K562 (cell line): ENCODE measurements at regions not wholly inside any gene's neighbourhood (a gene's known extent, or its start where the extent isn't known, plus 50 kb on each side); places are given as distances from the start of the nearest gene placed in this dataset.

Source experiments
- ATAC-seq: fragments of 200-7000 bp; cut with Tn5 transposase; 3 replicates; pipeline ENCODE4 v1.9.1; 2020; ENCODE audit warnings: moderate library complexity
- BruUV-seq: library from RNA; stranded (reverse); fragments of 400-500 nt; replicated peaks from 2 replicates; lab custom pipeline; 2021; lab: Mats Ljungman, UMichigan
- CTCF ChIA-PET: fragments of 300-600 bp; formaldehyde crosslinking; extraction: SDS; loops from one replicate; lab custom pipeline; 2021; ENCODE audit warnings: low intra/inter-chr PET ratio; lab: Yijun Ruan, JAX
- POLR2A ChIA-PET: fragments of 300-600, 350-650 bp; sonication (Branson Sonifier 250); formaldehyde crosslinking; extraction: SDS; loops from one replicate; lab custom pipeline; 2021; ENCODE audit warnings: antibody characterized with exemption, inconsistent platforms; lab: Yijun Ruan, JAX
- DNase-seq, 4 experiments: peaks; one replicate each; pipeline versions ENCODE4 v3.0.0 to v3.0.0-alpha.2; 2011 to 2018; ENCODE audit warnings: low spot score in 3 of 4, mixed read lengths in 3 of 4; ENCODE audit errors: extremely low read depth in 1 of 4
- FAIRE-seq: peaks from 2 replicates; lab custom pipeline; 2011; peaks lifted over from hg19 to GRCh38; lab: Jason Lieb, UNC
- H2AFZ ChIP-seq: 2 replicates; pipeline ENCODE4 v1.6.0; 2011; ENCODE audit warnings: low read depth, low read length, control low read depth, inconsistent platforms
- H3K27ac ChIP-seq: fragments of 200-600 bp; 3 replicates; pipeline ENCODE4 v1.8.0; 2011; ENCODE audit warnings: low read depth, mild to moderate bottlenecking, control low read depth, inconsistent platforms, low read length, moderate library complexity, mixed read lengths; ENCODE audit errors: extremely low read depth
- H3K27me3 ChIP-seq, 2 experiments: fragments of 300-600 bp in 1 of 2; 2 replicates in 1 of 2; 3 replicates in 1 of 2; pipeline versions ENCODE4 v1.6.0 to v1.8.0; 2011; ENCODE audit warnings: inconsistent platforms in 2 of 2, low read length in 2 of 2, mild to moderate bottlenecking in 1 of 2, mixed read lengths in 1 of 2, moderate library complexity in 1 of 2; ENCODE audit not compliant: control insufficient read depth in 2 of 2, insufficient read depth in 2 of 2
- H3K36me3 ChIP-seq: fragments of 300-600 bp; 3 replicates; pipeline ENCODE4 v1.8.0; 2011; ENCODE audit warnings: mild to moderate bottlenecking, low read length, inconsistent platforms; ENCODE audit not compliant: control insufficient read depth, insufficient read depth
- H3K4me1 ChIP-seq, 2 experiments: fragments of 200-600 bp in 1 of 2; replicated peaks in 1 of 2; 2 replicates in 1 of 2; 3 replicates in 1 of 2; pipeline versions ENCODE4 v1.5.1 to v1.8.0; 2011; ENCODE audit warnings: inconsistent platforms in 2 of 2, low read length in 2 of 2, mild to moderate bottlenecking in 1 of 2, mixed read lengths in 1 of 2, moderate library complexity in 1 of 2; ENCODE audit not compliant: control insufficient read depth in 2 of 2, insufficient read depth in 2 of 2
- H3K4me2 ChIP-seq: 2 replicates; pipeline ENCODE4 v1.6.1; 2011; ENCODE audit warnings: low read length, control low read depth, inconsistent platforms, mixed read lengths; ENCODE audit not compliant: insufficient read depth
- H3K4me3 ChIP-seq: fragments of 200-600 bp; sonication (generic), shearing (Covaris generic); 2 replicates; pipeline ENCODE4 v1.5.1; 2016; ENCODE audit warnings: control low read depth, inconsistent platforms
- H3K79me2 ChIP-seq: fragments of 200-600 bp; 3 replicates; pipeline ENCODE4 v1.8.0; 2011; ENCODE audit warnings: low read length, inconsistent platforms; ENCODE audit not compliant: control insufficient read depth, insufficient read depth
- H3K9ac ChIP-seq, 2 experiments: 2 replicates each; pipeline versions ENCODE4 v1.6.0 to v1.6.1; 2011; ENCODE audit warnings: low read depth in 2 of 2, low read length in 2 of 2, control low read depth in 1 of 2, inconsistent platforms in 1 of 2, mild to moderate bottlenecking in 1 of 2, mixed read lengths in 1 of 2; ENCODE audit not compliant: insufficient read depth in 1 of 2
- H3K9me1 ChIP-seq: one replicate; pipeline ENCODE4 v1.6.0; 2011; ENCODE audit warnings: inconsistent platforms, mild to moderate bottlenecking, low read length, moderate library complexity; ENCODE audit not compliant: control insufficient read depth, insufficient read depth
- H3K9me3 ChIP-seq: replicated peaks from 2 replicates; pipeline ENCODE4 v1.5.1; 2011; ENCODE audit warnings: low read depth, low read length, inconsistent platforms; ENCODE audit not compliant: control insufficient read depth, insufficient read depth
- H4K20me1 ChIP-seq: replicated peaks from 2 replicates; pipeline ENCODE4 v1.6.1; 2011; ENCODE audit warnings: low read length, inconsistent platforms, mixed read lengths; ENCODE audit not compliant: control insufficient read depth, insufficient read depth
- BRD4 ChIP-seq: fragments of 200-600 bp; sonication (generic); IDR thresholded peaks from 2 replicates; pipeline ENCODE4 v1.6.1; 2017; ENCODE audit warnings: inconsistent platforms
- BRD9 ChIP-seq: fragments of 450-650 bp; IDR thresholded peaks from 2 replicates; pipeline ENCODE4 v1.6.1; 2018; ENCODE audit warnings: low read depth; ENCODE audit not compliant: partially characterized antibody
- CHD4 ChIP-seq: fragments of 200-600 bp; sonication (generic); IDR thresholded peaks from 3 replicates; pipeline ENCODE4 v1.6.1; 2012; ENCODE audit warnings: low read depth, mild to moderate bottlenecking, mixed read lengths, low read length, inconsistent platforms; ENCODE audit not compliant: insufficient read depth, insufficient replicate concordance, poor library complexity, severe bottlenecking
- MBD2 ChIP-seq: sonication (generic); IDR thresholded peaks from 2 replicates; pipeline ENCODE4 v1.6.1; 2016; ENCODE audit warnings: low read depth, borderline replicate concordance
- NCOA2 ChIP-seq, 2 experiments: fragments of 450-650 bp; IDR thresholded peaks; 2 replicates each; pipeline ENCODE4 v1.6.1; 2018; ENCODE audit warnings: mild to moderate bottlenecking in 2 of 2, moderate library complexity in 1 of 2; ENCODE audit not compliant: partially characterized antibody in 2 of 2
- PHB ChIP-seq: fragments of 250-450 bp; sonication (Bioruptor Pico); IDR thresholded peaks from 2 replicates; pipeline ENCODE4 v1.5.0; 2021
- POLR2AphosphoS5 ChIP-seq: IDR thresholded peaks from 2 replicates; pipeline ENCODE4 v1.6.1; 2011; ENCODE audit warnings: mild to moderate bottlenecking, low read depth, low read length, moderate library complexity; ENCODE audit not compliant: control insufficient read depth, insufficient read depth
- SPI1 ChIP-seq: IDR thresholded peaks from 2 replicates; pipeline ENCODE4 v1.6.1; 2011; ENCODE audit warnings: low read depth, low read length, control low read depth, borderline replicate concordance
- USF1 ChIP-seq: sonication (generic); formaldehyde crosslinking; IDR thresholded peaks from 2 replicates; pipeline ENCODE4 v1.9.0; 2022; ENCODE audit warnings: mild to moderate bottlenecking, missing genetic modification reagents
- YY1 ChIP-seq, 3 experiments: IDR thresholded peaks; 2 replicates each; pipeline ENCODE4 v1.6.1; 2011; ENCODE audit warnings: low read length in 2 of 3, mild to moderate bottlenecking in 2 of 3, moderate library complexity in 2 of 3, borderline replicate concordance in 1 of 3, control low read depth in 1 of 3, low read depth in 1 of 3; ENCODE audit not compliant: insufficient read depth in 3 of 3, insufficient replicate concordance in 2 of 3, control insufficient read depth in 1 of 3, insufficient read length in 1 of 3; ENCODE audit errors: extremely low read depth in 1 of 3
- ZFX ChIP-seq: sonication (generic); formaldehyde crosslinking; IDR thresholded peaks from 2 replicates; pipeline ENCODE4 v1.8.0; 2022; ENCODE audit warnings: mild to moderate bottlenecking, missing genetic modification reagents, moderate library complexity
- WGBS: fragments of 100-300 bp; shearing (Covaris generic); methylation state at CpG from one replicate; pipeline ENCODE4 v1.1.6; 2016; ENCODE audit warnings: low coverage, mixed read lengths; ENCODE audit not compliant: insufficient coverage; ENCODE audit errors: missing lambda C conversion rate; 5-methylcytosine and 5-hydroxymethylcytosine counted together
- in situ Hi-C: fragments of 300-500 bp; cut with MboI; formaldehyde crosslinking; loops from 4 replicates; pipeline ENCODE4 v1.15.0; 2018; ENCODE audit warnings: inconsistent platforms, mixed read lengths
- intact Hi-C: fragments of 100-400 bp; cut with micrococcal nuclease; formaldehyde crosslinking; loops from 2 replicates; pipeline ENCODE4 v1.14.2; 2022
- TF ChIP-seq, protein P1 (sequence below): fragments of 450-650 bp; IDR thresholded peaks from 2 replicates; pipeline ENCODE4 v1.6.1; 2017; ENCODE audit warnings: antibody characterized with exemption, mild to moderate bottlenecking

- Histone ChIP-seq H3K4me2 (no peak overlapping the region), H4K20me1 (no peaks in the 10 kb centered on the region), H3K36me3 (no peaks in the 10 kb centered on the region), H3K4me3 (no peak overlapping the region), H3K4me1 (no peaks in the 10 kb centered on the region), H2AFZ (no peak overlapping the region), H3K9me3 (no peaks in the 10 kb centered on the region), H3K9ac (no peak overlapping the region), H3K79me2 (no peaks in the 10 kb centered on the region), H3K27me3 (no peaks in the 10 kb centered on the region), H3K27ac (no peak overlapping the region), H3K9me1 (no peaks in the 10 kb centered on the region)
- intact Hi-C loops (no loop called here), in situ Hi-C loops (no loop called here)
- no TSS peak for BruUV-seq
- FAIRE-seq (no peak), ATAC-seq (no peak), DNase-seq (no peak)
- TF ChIP-seq PHB (CRISPR knock-in tag): no peak
- ChIA-PET POLR2A (no interaction called here), CTCF (no interaction called here)
Observed at GRCh38 chr18:44624052-44624451, 56.6 kb upstream of the SETBP1 start.

GRCh38 chr18:44625386-44625785 lies 55.3 kb upstream of the SETBP1 start:
- ATAC-seq: no peak
- H3K4me2 ChIP-seq: no peak overlapping the region
- intact Hi-C loops: no loop called here
- no peak overlapping the region for H3K4me3 ChIP-seq
- CTCF ChIA-PET: no interaction called here
- in situ Hi-C loops: no loop called here
- H2AFZ ChIP-seq: no peak overlapping the region
- DNase-seq: no peak
- H3K27me3 ChIP-seq: no peaks in the 10 kb centered on the region
- H3K9me3 ChIP-seq: no peaks in the 10 kb centered on the region
- FAIRE-seq: no peak
- H3K9me1 ChIP-seq: no peaks in the 10 kb centered on the region
- H4K20me1 ChIP-seq: no peaks in the 10 kb centered on the region
- WGBS: 0% methylated on average over 3 of the region's 3 CpGs
- no peaks in the 10 kb centered on the region for H3K36me3 ChIP-seq
- no peak overlapping the region for H3K9ac ChIP-seq
- no TSS peak for BruUV-seq
- H3K79me2 ChIP-seq: no peaks in the 10 kb centered on the region
- POLR2A ChIA-PET: no interaction called here
- H3K27ac ChIP-seq: no peak overlapping the region
- no peaks in the 10 kb centered on the region for H3K4me1 ChIP-seq
- TF ChIP-seq MBD2 (no peak), NCOA2 (IDR thresholded peaks at IDR 0.05; ENCODE audit: partially characterized antibody in 2 of 2) (no peak), YY1 (IDR thresholded peaks at IDR 0.05; ENCODE audit: borderline replicate concordance in 1 of 3, control insufficient read depth in 1 of 3, extremely low read depth in 1 of 3, insufficient read depth in 3 of 3, insufficient read length in 1 of 3, insufficient replicate concordance in 2 of 3, low read depth in 1 of 3, low read length in 2 of 3) (no peak), CHD4 (no peak), BRD4 (no peak), ZFX (CRISPR knock-in tag) (no peak), USF1 (no peak), BRD9 (no peak), POLR2AphosphoS5 (no peak), SPI1 (no peak)
- TF ChIP-seq, protein P1, sequence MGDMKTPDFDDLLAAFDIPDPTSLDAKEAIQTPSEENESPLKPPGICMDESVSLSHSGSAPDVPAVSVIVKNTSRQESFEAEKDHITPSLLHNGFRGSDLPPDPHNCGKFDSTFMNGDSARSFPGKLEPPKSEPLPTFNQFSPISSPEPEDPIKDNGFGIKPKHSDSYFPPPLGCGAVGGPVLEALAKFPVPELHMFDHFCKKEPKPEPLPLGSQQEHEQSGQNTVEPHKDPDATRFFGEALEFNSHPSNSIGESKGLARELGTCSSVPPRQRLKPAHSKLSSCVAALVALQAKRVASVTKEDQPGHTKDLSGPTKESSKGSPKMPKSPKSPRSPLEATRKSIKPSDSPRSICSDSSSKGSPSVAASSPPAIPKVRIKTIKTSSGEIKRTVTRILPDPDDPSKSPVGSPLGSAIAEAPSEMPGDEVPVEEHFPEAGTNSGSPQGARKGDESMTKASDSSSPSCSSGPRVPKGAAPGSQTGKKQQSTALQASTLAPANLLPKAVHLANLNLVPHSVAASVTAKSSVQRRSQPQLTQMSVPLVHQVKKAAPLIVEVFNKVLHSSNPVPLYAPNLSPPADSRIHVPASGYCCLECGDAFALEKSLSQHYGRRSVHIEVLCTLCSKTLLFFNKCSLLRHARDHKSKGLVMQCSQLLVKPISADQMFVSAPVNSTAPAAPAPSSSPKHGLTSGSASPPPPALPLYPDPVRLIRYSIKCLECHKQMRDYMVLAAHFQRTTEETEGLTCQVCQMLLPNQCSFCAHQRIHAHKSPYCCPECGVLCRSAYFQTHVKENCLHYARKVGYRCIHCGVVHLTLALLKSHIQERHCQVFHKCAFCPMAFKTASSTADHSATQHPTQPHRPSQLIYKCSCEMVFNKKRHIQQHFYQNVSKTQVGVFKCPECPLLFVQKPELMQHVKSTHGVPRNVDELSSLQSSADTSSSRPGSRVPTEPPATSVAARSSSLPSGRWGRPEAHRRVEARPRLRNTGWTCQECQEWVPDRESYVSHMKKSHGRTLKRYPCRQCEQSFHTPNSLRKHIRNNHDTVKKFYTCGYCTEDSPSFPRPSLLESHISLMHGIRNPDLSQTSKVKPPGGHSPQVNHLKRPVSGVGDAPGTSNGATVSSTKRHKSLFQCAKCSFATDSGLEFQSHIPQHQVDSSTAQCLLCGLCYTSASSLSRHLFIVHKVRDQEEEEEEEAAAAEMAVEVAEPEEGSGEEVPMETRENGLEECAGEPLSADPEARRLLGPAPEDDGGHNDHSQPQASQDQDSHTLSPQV: no peak
